Activated CD4-positive, alpha-beta T cell treated with anti-CD3 and anti-CD28 coated beads, Interleukin-2, amount 10 ng/mL, durations not matched to agents 7 days and 5 days (primary cell): ENCODE measurements at regions not wholly inside any gene's neighbourhood (a gene's known extent, or its start where the extent isn't known, plus 50 kb on each side); places are given as distances from the start of the nearest gene placed in this dataset. TPM values are rescaled to one million over a fixed set of nuclear protein-coding genes. Genes with fewer than 3 reads are reported as not detected.

Experiments
- microRNA-seq: library from miRNA; unstranded; fragments of <30 nt; microRNA quantifications from one replicate; pipeline ENCODE4 v1.2.0, GENCODE V29; 2021; ENCODE audit warnings: borderline microRNAs expressed, borderline replicate concordance

Small RNA genes in the stretch of these regions (microRNA-seq; reads per million reads assigned to microRNA genes)
- gene MIR663A = not detected
